HL-60 (cell line): ENCODE measurements at regions not wholly inside any gene's neighbourhood (a gene's known extent, or its start where the extent isn't known, plus 50 kb on each side); places are given as distances from the start of the nearest gene placed in this dataset.

Experiments
- GABPA ChIP-seq: IDR thresholded peaks from 2 replicates; pipeline ENCODE4 v1.6.1; 2012; ENCODE audit warnings: low read depth
- POLR2AphosphoS5 ChIP-seq: IDR thresholded peaks from 2 replicates; pipeline ENCODE4 v1.6.1; 2012; ENCODE audit warnings: low read depth
- REST ChIP-seq: IDR thresholded peaks from 2 replicates; pipeline ENCODE4 v1.6.1; 2012; ENCODE audit warnings: low read depth; ENCODE audit not compliant: insufficient replicate concordance
- SPI1 ChIP-seq: IDR thresholded peaks from 2 replicates; pipeline ENCODE4 v1.6.1; 2012; ENCODE audit warnings: low read depth, mild to moderate bottlenecking, borderline replicate concordance
- TF ChIP-seq, protein P1 (sequence below): IDR thresholded peaks from one replicate; pipeline ENCODE4 v1.5.1; 2011; ENCODE audit warnings: low read length, control low read depth, inconsistent platforms; ENCODE audit not compliant: insufficient read depth

DNA sequence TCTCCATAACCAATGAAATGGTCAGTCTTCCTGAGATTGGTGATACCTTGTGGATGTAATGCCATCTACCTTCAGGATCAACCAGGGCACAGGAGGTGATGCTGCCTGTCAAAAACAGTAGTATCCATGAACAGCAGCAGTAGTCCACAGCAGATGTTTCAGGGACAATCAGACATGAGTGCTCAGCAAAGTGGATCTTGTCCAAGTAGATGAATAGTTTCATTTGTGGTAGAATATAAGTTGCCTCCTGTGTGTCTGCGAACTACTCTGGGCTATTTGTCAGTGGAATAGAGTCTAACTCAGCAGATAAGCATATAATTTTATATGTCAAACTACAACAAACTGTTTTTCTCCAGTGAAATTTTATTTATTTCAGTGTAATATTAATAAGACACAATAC is 1860.1 kb upstream of the ACO1 start:
- TF ChIP-seq, protein P1, sequence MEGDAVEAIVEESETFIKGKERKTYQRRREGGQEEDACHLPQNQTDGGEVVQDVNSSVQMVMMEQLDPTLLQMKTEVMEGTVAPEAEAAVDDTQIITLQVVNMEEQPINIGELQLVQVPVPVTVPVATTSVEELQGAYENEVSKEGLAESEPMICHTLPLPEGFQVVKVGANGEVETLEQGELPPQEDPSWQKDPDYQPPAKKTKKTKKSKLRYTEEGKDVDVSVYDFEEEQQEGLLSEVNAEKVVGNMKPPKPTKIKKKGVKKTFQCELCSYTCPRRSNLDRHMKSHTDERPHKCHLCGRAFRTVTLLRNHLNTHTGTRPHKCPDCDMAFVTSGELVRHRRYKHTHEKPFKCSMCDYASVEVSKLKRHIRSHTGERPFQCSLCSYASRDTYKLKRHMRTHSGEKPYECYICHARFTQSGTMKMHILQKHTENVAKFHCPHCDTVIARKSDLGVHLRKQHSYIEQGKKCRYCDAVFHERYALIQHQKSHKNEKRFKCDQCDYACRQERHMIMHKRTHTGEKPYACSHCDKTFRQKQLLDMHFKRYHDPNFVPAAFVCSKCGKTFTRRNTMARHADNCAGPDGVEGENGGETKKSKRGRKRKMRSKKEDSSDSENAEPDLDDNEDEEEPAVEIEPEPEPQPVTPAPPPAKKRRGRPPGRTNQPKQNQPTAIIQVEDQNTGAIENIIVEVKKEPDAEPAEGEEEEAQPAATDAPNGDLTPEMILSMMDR: no peak
- no peak for TF ChIP-seq REST
- no peak for TF ChIP-seq SPI1
- no peak for TF ChIP-seq GABPA
- no peak for TF ChIP-seq POLR2AphosphoS5
